ENCODE measurements at regions not wholly inside any gene's neighbourhood (a gene's known extent, or its start where the extent isn't known, plus 50 kb on each side); places are given as distances from the start of the nearest gene placed in this dataset.

- intact Hi-C loops (cut with DNase I): no loop called here
- peak; percentile 35 for ATAC-seq
- Histone ChIP-seq H3K4me1 (no peaks in the 10 kb centered on the region), H3K36me3 (no peaks in the 10 kb centered on the region), H3K27ac (no peak overlapping the region), H3K27me3 (no peaks in the 10 kb centered on the region), H3K4me3 (no peak overlapping the region), H3K9me3 (peaks cover 0 to 4% of the 10 kb centered on the region in 2 donors)
- TF ChIP-seq CTCF (IDR thresholded peaks at IDR 0.05): no peak
- no peak for DNase-seq
Observed at GRCh38 chr4:156223985-156224384, 270.3 kb upstream of the CTSO start.

GRCh38 chr4:156217236-156217635, 263.6 kb upstream of the CTSO start:
- ATAC-seq (no peak), DNase-seq (peak in 2 of 4 donors; percentile 44 to 68)
- Histone ChIP-seq H3K4me1 (no peaks in the 10 kb centered on the region), H3K36me3 (no peaks in the 10 kb centered on the region), H3K27ac (no peak overlapping the region), H3K4me3 (no peak overlapping the region), H3K9me3 (peaks cover 0 to 10% of the 10 kb centered on the region in 2 donors), H3K27me3 (no peaks in the 10 kb centered on the region)
- no peak for TF ChIP-seq CTCF (IDR thresholded peaks at IDR 0.05)
- intact Hi-C loops (cut with DNase I): no loop called here

- Histone ChIP-seq H3K4me1 (no peaks in the 10 kb centered on the region), H3K36me3 (no peaks in the 10 kb centered on the region), H3K9me3 (no peaks in the 10 kb centered on the region), H3K27me3 (no peaks in the 10 kb centered on the region), H3K27ac (no peak overlapping the region), H3K4me3 (no peak overlapping the region)
- no peak for ATAC-seq
- TF ChIP-seq CTCF (IDR thresholded peaks at IDR 0.05): no peak
- intact Hi-C loops (cut with DNase I): no loop called here
- no peak for DNase-seq
Observed at GRCh38 chr4:156201050-156201449, 247.4 kb upstream of the CTSO start.

GRCh38 chr4:156198511-156198910, 244.8 kb upstream of the CTSO start:
- ATAC-seq (no peak), DNase-seq (peak in 1 of 4 donors; percentile 62)
- no peaks in the 10 kb centered on the region for H3K9me3 ChIP-seq
- H3K27me3 ChIP-seq: no peaks in the 10 kb centered on the region
- no peak overlapping the region for H3K27ac ChIP-seq
- H3K4me1 ChIP-seq: no peaks in the 10 kb centered on the region
- no peak for TF ChIP-seq CTCF (IDR thresholded peaks at IDR 0.05)
- H3K36me3 ChIP-seq: no peaks in the 10 kb centered on the region
- intact Hi-C loops (cut with DNase I): no loop called here
- no peak overlapping the region for H3K4me3 ChIP-seq

GRCh38 chr4:156197216-156197615, 243.6 kb upstream of the CTSO start:
- Histone ChIP-seq H3K27me3 (no peaks in the 10 kb centered on the region), H3K36me3 (no peaks in the 10 kb centered on the region), H3K27ac (no peak overlapping the region), H3K4me3 (no peak overlapping the region), H3K4me1 (no peaks in the 10 kb centered on the region), H3K9me3 (no peaks in the 10 kb centered on the region)
- intact Hi-C loops (cut with DNase I): no loop called here
- ATAC-seq (no peak), DNase-seq (peak in 1 of 4 donors; percentile 30)
- TF ChIP-seq CTCF (IDR thresholded peaks at IDR 0.05): no peak

Measured in left lung (tissue), 4 donors.